ENCODE measurements at regions not wholly inside any gene's neighbourhood (a gene's known extent, or its start where the extent isn't known, plus 50 kb on each side); places are given as distances from the start of the nearest gene placed in this dataset.

GRCh38 chr22:27419473-27419872 lies 382.1 kb downstream of the MN1 start:
- DNase-seq (ENCODE audit: low spot score) = peak; percentile 63

DNA sequence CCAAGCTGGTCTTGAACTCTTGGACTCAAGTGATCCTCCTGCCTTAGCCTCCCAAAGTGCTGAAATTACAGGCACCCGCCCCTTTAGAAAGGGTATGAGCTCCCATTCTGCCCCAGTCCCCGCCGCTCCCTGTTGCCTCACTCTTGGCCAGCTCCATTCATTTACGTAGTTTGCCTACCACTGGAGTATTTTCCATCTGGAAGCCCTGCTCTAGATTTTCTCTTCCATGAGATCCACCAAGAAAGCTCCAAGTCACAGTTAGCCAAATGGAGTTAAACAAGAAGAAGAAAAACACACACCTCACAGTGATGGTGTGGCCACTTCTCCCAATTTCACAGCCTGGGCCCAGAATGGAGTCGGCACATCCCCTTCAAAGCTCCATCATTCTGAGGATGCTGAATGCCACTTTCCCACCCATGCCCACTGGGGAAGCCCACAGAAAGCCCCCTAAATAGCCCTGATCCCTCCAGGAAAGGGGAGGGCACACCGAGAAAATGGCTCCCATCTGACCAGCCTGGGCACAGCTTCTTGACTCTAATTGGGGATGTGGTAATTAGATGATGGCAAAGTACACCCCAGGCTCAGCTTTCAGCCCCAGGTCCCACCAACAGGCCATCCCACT lies 381.2 kb downstream of the MN1 start:
- no peak for DNase-seq (ENCODE audit: low spot score)

- peak; percentile 49 for DNase-seq (ENCODE audit: low spot score)
Measured at GRCh38 chr22:27420817-27421361, 380.7 kb downstream of the MN1 start.

- no peak for DNase-seq (ENCODE audit: low spot score)
Measured at GRCh38 chr22:27422442-27422841, 379.1 kb downstream of the MN1 start.

DNA sequence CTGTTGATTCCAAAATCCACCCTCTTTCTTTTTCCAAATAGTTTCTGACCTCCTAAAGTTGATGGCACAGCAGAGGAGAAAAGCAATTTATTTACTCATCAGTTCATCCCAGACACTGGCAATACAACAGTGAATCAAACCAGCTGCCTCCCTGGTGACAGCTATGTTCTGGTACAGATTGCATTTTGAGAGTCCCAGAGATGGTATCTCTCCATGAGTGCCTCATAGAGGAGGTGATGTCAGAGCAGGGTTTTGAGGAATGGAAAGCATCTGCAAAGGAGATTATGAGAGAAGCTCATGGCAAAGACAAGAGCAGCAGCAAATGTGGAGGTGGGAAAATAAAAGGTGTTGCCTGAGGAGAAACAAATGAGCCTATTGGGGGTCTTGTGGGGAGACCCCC lies 377.2 kb downstream of the MN1 start:
- DNase-seq (ENCODE audit: low spot score) = no peak

GRCh38 chr22:27429476-27429875 lies 372.1 kb downstream of the MN1 start:
- no peak for DNase-seq (ENCODE audit: low spot score)

DNA sequence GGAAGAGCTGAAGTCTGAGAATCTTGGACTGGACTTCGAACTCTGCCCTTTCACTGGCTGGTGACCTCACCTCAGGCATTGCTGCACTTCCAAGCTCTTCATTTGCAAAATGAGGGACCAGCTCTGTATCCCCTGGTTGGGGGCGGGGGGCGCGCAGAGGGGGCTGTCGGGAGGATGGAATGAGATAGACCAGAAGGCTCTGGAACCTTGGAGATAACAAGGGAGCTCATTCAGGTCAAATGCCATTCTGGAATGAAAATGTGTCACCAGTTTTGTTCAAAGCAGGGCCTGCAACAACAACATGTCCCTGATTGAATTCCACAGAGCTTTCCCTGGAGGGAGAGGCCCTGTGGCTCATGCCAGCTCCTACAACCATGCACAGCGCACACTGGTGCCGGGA lies 370.5 kb downstream of the MN1 start:
- DNase-seq (ENCODE audit: low spot score) = no peak

- no peak for DNase-seq (ENCODE audit: low spot score)
Measured at GRCh38 chr22:27431896-27432295, 369.7 kb downstream of the MN1 start.

DNA sequence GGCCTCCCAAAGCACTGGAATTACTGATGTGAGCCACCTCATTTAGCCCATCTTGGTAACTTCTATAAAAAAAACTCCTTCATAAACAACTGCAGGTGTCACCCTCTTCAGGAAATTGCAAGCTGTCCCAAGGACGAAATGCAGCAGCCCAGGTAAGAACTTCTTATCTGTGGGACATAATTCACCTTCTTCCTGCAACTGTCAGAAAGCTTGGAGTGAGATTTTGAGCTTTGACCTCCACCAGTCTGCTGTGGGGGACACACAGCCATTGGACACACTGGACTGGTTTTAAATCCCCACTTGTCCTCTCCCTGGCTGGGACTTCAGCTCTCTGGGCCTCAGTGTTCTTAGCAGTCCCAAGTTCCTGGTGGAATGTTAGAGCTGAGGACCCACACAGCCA lies 368.5 kb downstream of the MN1 start:
- DNase-seq (ENCODE audit: low spot score) = no peak

DNA sequence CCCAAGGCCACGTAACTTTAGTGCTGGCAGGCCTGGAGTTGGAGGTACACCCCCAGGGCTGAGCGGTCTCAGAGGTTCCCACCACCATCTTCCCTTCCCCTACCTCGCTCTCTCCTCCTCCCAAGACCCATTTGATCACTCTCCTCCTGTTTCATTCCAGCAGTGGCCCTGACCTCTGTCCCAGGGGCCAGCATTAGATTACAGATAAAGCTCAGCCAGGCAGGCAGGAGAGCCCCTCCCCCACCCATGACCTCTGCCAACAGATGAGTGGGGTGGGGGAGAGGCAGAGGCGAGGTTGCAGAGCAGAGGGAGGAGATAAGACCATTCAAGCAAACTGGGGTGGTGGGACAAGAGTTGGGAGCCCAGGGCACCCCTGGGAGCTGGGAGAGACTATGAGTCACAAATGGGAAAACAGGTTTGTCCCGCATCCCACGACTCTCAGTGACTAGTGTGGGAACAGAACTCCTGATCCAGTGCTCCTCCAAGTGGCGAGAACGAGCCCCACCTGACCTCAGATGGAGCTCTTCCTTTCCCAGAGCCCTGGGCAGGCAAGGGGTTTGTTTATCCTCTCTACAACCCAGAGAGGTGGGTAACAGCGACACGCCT lies 367.9 kb downstream of the MN1 start:
- DNase-seq (ENCODE audit: low spot score) = no peak

DNA sequence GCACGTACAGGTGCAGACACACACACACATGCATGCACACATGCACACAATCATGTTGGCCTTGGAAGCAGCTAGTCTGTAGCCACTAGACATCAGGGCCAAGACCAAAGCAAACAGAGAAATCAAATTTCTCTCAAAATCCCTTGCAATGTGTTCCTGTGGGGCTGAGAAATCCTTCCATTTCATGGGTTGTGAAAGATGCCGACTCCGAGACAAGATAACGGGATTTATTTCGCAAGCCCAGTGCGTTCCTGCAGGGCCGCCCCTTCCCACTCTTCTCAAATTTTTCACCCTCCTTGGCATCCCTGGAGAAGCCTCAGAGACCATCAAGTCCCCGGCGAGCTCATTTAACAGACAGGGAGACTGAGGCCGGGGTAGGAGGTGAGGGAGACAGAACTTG lies 366.7 kb downstream of the MN1 start:
- DNase-seq (ENCODE audit: low spot score) = no peak

DNA sequence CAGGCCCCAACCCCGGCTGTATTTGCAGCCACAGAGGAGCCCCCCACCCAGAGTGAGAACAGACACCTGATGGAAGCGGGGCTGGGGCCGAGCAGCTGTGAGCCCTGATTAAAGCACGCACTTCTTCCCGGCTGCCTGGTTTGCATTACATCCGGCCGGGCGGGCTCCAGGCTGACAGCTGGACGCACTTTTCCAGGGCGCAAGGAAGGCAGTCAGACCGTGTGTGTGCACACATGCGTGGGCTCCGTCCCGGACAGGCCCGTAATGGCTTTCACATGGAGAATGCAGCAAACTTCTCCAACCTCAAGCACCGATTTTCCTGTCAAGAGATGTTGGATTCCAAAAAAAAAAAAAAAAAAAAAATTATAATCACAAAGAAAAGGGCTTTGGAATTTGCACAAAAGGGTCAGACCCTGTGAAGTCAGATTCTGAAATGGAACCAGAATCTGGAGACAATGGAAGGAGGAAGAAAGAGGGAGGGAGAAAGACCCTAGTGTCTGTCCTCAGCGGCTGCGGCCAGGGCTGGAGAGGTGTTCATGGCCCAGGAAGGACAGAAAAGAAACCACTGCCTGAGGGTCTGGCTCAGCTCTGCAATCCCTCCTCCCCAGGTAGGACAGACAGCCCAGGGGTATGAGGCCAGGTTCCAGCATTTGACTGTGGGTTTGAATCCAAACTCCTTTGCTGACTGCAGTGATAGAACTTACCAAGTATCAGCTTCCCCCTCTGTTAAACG lies 365.5 kb downstream of the MN1 start:
- no peak for DNase-seq (ENCODE audit: low spot score)

DNA sequence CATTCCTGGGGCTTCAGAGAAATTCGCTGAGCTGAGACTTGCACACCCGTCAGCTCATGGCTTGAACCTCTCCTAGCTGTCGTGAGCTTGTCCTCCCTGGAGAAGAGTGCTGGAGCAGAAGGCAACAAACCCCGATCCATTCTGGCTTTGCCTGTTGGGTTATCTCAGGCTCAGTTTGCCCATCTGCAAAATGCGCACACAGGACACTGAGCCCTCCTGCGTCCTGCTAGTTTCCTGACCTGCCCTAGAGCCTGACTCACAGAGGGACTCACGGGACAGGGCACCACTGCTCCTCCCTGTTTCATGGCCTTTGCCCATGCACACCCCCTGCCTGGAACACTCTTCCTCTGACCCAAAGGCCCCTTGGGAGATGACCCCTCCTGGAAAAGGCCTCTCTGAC lies 365.0 kb downstream of the MN1 start:
- DNase-seq (ENCODE audit: low spot score) = no peak

GRCh38 chr22:27437570-27437969 lies 364.0 kb downstream of the MN1 start:
- DNase-seq (ENCODE audit: low spot score) = no peak

- peak; percentile 47 for DNase-seq (ENCODE audit: low spot score)
Measured at GRCh38 chr22:27438271-27438980, 363.1 kb downstream of the MN1 start.

GRCh38 chr22:27439131-27439530 lies 362.4 kb downstream of the MN1 start:
- DNase-seq (ENCODE audit: low spot score) = no peak

DNA sequence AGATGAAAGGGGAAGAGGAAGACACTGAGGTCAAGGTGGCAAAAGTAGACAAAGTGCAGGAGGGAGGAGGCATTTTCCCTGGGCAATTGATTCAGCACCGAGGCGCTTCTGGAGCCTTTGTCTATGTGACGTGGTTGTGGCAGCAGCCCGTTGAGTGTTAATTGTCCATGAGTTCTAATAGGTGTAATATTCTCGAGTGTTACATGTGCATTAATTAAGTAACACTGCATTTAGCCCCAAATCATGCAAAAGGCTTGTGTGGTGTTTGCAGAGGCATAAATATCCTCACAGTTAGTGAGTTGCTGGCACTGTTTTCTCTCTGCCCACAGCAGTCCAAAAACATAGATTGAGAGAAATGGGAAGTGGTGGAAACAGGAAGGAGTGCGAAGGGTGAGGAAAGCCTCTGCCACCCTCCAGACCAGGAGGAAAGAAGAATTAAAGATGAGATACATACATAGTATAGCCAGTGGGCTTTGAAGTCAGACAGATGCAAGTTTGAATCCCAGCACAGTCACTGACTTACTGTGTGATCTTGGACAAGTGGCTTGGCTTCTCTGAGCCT lies 361.2 kb downstream of the MN1 start:
- DNase-seq (ENCODE audit: low spot score) = no peak

GRCh38 chr22:27441706-27442475 lies 359.7 kb downstream of the MN1 start:
- no peak for DNase-seq (ENCODE audit: low spot score)

GRCh38 chr22:27443306-27443705 lies 358.2 kb downstream of the MN1 start:
- no peak for DNase-seq (ENCODE audit: low spot score)

DNA sequence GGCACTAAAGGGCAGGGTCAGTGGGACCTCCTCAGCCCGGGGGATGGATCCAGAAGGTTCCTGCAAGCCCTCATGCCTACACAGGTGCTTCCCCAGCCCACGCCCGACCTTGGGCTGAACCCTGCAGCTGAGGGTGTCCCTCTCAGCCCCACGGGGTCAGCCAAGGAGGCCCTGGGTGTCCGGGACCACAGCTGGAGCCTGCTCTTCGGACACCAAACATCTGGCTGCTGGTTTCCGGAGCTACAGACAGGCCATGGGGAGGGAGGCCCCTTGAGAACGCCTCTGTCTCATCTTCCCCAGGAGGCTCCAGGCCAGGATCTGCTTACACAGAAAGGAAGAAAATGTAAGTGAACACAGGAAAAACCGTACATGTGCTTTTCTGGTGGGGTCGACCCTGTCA lies 355.7 kb downstream of the MN1 start:
- DNase-seq (ENCODE audit: low spot score) = no peak

DNA sequence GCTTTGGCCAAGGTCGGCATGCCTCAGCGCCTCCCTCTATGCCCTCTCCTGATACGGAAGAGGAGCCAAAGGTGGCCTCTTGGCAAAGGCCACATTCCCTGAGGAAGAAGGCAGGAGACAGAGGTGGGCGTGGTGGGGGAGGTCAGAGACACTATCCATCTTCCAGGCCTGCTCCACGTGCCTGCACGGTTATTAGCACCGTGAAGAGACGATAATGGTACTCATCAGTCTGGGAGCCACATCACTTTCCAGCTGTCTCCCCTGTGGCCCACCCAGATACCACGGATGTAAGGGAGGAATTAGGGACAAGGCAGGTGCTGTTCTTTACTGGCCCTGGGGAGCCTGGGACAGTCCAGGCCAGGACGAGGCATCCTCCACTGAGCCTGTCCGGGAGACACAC lies 354.3 kb downstream of the MN1 start:
- no peak for DNase-seq (ENCODE audit: low spot score)

DNA sequence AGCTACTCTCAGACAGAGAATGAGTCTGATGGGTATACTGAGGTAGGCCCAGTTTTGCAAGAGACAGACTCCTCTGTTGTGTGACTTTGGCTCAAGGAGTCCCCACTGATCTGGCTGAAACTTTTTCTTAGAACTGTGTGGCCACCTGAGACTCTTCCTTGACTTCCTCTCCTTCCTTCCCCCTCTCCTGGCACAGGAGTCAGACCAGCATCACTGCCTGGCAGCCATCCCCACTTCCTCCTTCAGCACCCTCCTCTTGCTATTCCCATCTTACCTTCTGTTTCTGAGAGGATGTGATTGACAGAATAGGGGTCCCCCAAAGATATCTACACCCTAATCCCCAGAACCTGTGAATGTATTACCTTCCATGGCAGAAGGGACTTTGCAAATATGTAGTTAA lies 351.1 kb downstream of the MN1 start:
- no peak for DNase-seq (ENCODE audit: low spot score)
